ENCODE measurements at regions not wholly inside any gene's neighbourhood (a gene's known extent, or its start where the extent isn't known, plus 50 kb on each side); places are given as distances from the start of the nearest gene placed in this dataset.

DNA sequence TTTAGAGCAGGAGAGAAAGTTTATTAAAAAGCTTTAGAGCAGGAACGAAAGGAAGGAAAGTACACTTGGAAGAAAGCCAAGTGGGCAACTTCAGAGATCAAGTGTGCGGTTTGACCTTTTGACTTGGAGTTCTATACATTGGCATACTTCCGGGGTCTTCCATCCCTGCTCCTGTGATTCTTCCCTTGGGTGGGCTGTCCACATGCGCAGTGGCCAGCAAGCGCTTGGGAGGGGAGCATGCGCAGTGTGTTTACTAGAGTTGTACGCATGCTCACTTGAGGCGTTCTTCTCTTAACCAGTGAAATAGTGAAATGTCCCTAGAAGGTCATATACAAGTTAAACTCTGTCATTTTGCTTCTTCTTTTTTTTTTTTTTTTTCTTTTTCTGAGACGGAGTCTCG, 56.9 kb upstream of the ZNF532 start:
- TF ChIP-seq CTCF (optimal IDR thresholded peaks at IDR 0.05 in 1 of 3, IDR thresholded peaks at IDR 0.05 in 1 of 3, conservative IDR thresholded peaks at IDR 0.05 in 1 of 3; ENCODE audit: extremely low read depth in 1 of 3, insufficient read depth in 2 of 3, low read length in 3 of 3) (no peak), EZH2 (IDR thresholded peaks at IDR 0.05; ENCODE audit: low read length) (no peak)

Data from keratinocyte (primary cell).